NCI-H1105 (cell line): ENCODE measurements at regions not wholly inside any gene's neighbourhood (a gene's known extent, or its start where the extent isn't known, plus 50 kb on each side); places are given as distances from the start of the nearest gene placed in this dataset.

Source experiments
- DNase-seq: peaks from one replicate; lab custom pipeline; 2025; lab: John Stamatoyannopoulos, UW

DNA sequence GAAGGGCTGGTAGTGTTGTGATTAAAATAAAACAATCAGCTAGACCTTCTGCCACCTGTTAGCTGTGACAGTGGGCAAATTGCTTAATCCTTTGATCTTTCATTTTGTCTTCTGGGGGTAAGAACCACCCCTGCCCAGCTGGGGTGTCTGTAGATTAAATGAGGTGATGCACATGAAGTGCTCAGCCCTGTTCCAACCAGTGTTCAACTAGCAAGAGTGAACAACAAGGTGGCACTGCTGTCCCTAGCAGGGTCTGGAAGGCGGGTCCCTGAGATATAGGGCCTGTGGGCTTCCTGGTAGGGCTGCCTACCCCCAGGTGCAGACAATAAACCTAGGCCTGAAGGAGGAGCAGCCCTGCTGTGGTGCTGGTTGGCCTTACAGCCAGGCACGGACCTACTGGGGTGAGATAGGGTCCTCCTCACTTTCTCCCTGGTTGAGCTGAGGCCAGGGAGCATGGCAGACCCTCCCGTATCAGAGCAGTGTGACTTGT lies 60.6 kb downstream of the ARL6IP4 start:
- peak; percentile 19 for DNase-seq

DNA sequence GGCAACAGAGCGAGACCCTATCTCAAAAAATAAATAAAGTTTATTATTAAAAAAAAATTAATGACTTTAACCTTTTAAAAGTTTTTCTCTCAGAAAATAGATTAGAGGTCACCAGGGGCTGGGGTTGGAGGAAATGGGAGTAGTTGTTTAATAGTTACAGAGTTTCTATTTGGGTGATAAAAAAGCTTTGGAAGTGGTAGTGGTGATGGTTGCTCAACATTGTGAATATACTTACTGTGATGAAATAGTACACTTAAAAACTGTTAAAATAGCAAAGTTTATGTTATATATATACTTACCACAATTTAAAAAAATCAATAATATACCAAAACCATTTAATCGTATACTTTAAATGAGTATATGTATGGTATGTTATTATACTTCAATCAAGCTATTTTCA lies 59.6 kb downstream of the ARL6IP4 start:
- no peak for DNase-seq

DNA sequence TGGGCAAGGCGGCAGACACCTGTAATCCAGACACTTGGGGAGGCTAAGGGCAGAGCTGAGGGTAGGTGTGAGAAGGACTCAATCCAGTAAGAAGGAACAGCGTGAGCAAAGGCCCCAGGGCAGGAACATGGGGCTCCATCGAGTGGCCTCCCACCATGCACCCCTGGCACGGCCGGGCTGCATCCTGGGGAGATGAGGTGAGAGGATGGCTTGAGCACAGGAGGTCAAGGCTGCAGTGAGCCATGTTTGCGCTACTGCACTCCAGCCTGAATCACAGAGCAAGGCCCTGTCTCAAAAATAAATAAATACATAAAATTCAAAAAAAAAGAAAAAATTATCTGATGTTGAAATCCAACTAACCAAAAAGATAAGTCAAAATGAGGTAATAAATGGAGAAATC lies 58.5 kb downstream of the ARL6IP4 start:
- DNase-seq = no peak

DNA sequence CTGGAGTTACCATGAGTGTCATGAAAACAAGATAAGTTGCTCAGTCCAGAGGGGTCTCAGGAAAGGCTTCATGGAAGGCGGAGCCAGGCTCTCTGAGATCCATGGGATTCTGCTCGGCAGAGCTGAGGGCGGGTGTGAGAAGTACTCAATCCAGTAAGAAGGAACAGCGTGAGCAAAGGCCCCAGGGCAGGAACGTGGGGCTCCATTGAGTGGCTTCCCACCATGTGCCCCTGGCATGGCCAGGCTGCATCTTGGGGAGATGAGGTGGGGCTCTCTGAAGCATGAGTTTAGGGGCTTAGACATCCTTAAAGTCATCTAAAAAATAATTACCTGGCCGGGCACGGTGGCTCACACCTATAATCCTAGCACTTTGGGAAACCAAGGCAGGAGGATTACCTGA lies 58.0 kb downstream of the ARL6IP4 start:
- no peak for DNase-seq

DNA sequence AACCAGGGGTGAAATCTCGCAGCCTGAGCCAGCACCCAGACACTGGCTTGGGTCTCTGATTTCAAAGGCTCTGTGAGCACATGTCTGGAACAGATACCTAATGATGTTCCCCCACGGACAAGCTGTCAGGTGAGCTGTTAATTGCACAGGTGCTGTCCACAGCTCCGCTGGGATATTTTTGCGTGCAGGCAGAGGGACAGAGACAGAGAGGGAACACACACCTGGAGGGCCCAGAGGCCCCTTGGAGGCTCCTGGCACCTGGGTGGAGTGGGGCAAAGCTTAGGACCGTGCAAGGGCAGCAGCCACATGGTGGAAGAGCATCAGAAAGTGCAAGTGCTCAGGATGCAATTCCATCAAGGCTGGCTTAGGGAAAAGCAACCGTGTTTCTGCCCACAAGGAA lies 57.3 kb downstream of the ARL6IP4 start:
- DNase-seq = no peak

DNA sequence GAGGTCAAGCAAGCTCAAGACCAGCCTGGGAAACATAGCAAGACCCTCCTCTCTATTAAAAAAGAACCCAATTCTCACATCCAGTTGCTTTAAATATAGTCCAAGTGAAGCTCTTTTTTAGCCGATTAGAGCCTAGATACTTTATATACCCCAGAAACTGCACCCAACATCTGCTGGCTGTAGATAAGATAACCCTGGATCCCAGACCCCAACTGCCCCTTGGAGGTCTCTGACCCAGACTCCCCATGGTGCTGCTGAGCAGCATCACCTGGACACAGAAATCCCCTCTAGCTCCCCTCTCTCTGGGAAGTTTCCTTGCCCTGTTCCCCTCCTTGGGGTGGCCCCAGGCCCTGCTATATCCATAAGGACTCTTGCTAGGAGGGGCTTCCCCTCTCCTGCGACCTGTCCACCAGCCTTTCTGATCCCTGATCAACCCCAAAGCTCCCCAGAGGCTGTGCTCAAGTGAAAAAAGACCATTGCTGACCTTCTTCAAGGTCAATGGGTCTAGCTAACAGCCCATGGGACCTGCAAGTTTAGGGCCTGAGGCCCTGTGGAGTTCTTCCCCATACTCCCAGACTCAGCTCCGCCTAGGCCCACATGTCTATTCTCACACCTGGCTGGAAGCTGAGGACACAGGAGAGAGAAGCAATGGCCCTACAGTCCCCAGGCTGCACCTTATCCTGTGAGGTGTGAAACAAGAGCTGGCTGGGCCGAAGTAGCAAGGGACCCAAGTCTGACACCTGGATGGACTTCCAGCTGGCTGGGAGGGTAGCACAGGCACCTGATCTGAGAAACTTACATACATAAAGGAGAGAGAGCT lies 56.2 kb downstream of the ARL6IP4 start:
- no peak for DNase-seq

DNA sequence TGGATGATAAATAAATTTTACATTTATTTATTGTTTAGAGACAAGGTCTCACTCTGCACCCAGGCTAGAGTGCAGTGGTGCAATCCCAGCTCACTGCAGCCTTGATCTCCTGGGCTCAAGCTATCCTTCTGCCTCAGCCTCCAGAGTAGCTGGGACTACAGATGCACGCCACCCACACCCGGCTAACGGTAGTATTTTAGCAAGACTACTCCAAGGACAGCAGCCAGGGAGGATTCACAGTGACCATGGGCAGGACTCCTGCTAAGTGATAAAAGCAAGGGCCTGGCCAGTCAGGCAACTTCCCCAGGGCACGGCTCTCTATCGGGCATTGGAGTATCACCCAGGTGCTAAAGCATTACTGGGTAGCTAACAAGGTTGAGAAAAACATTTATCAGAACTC lies 55.4 kb downstream of the ARL6IP4 start:
- no peak for DNase-seq

DNA sequence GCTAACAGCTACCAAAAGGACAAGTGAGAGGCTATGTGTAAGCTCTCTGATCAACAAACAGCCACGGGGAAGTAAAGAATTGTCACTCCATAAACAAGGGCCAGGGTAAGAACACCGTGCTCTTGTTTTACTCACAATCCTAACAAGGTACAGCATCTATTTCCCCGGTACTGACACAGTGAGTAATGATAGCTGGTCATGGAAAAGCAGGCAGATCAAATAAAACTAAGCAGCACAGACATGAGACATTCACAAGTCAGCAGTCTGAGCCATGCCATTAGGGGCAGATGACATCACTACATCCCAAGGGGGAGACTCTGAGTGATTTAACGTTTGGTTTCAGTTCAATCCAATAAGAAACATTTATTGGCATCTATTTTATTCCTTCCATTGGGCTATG lies 54.4 kb downstream of the ARL6IP4 start:
- no peak for DNase-seq

DNA sequence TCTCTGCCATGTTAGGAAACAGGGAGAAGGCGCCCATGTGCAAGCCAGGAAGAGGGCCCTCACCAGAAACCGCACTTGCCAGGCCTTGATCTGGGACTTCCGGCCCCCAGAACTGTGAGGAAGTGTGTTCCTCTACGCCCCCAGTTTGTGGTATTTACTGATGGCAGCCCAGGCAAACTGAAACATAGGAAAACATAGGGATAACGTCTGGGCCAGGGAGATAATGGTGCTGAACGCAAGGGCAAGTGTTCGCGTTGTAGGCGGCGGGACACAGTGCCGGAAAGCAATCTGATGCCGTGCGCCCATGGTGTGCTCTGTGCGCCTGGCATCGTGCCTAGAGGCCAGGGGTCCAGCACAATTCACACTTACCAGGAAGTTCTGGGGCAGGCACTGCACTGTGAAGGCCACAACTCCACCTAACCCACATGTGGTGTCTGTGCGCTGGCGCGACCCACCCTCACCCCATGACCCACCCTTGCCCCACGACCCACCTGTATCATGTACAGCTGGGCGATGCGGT lies 53.6 kb downstream of the ARL6IP4 start:
- DNase-seq = no peak

DNA sequence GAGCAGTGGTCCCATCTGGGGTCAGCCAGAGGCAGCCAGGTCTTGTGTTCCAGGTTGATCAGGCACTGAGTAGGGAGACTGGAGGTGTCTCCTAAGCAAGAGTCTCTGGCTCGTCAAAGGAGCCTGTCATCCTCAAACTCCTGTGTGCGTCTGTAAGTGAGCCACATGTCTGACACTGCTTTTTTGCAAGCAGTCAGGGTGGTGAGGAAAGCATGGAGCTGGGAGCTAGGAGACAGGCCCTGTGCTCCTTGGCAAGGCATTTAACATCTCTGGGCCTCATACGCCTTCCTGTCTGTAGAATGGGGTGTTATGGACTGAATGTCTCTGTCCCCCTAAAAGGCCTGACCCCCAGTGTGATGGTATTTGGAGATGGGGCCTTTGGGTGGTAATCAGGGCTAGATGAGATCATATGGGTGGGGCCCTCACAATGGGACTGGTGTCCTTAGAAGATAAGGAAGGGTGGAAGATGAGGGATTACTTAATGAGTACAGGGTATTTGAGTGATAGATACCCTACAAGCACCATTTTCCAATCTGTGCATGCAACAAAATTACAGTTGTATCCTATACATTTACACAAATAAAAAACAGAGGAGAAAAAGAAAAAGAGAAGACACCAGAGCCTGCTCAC lies 53.0 kb downstream of the ARL6IP4 start:
- no peak for DNase-seq

DNA sequence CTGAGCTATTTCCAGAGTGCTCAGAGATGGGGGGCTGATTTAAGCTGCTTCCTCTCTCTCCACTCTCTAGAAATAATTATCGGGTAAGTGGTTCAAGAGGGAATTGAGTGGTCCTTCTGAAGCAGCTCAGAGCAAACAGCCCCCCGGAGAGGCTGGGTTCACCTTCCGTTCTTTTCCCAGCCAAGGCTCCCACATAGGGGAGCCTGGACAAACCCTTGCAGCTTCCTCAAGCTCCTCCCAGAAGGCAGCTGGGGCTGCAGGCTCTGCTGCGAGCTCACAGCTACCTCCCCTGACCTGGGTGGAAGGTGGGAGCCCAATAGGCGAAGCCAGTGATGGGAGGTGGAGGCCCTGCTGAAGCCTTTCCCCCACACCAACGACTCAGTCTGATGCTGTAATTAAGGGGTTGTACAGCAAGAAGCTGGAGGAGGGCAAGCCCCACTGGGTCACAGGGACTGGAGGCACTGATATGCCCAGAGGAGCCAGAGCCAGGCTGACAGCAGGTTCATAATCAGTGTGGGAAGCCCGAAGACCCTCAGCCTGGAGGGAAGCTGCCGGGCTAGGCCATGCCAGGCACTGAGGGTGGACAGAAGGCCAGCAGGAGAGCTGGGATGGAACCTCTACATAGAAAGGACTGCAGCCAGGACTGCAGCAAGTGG lies 52.4 kb downstream of the ARL6IP4 start:
- no peak for DNase-seq
